PC-9 (cell line): ENCODE measurements at regions not wholly inside any gene's neighbourhood (a gene's known extent, or its start where the extent isn't known, plus 50 kb on each side); places are given as distances from the start of the nearest gene placed in this dataset.

Experiments used
- EZH2 ChIP-seq: fragments of 200-600 bp; sonication (generic); IDR thresholded peaks from 2 replicates; pipeline ENCODE4 v1.8.0; 2017; ENCODE audit warnings: antibody characterized with exemption, low read depth
- TF ChIP-seq, protein P1 (sequence below): fragments of 200-600 bp; sonication (generic); conservative IDR thresholded peaks from 2 replicates; pipeline ENCODE4 v1.6.1; 2017; ENCODE audit warnings: mixed run types, antibody characterized with exemption, mild to moderate bottlenecking, moderate library complexity

DNA sequence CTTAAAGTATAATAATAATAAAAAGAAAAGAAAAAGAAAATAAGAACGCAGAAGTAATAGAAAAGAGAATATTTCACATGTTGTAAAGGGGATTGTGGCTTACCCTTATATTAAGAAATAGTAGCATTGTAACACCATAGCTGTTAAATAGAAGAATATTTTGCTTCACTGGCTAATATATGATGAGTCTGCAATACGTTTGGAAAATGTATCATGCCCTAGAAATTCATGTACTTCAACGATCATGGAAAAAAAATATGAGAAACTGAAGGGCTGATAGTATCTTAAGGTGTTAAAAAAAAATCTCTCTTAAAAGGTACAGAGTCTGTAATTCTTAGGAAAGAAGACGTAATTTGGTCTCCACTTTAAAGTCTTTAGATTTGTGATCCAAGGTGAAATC, 1390.5 kb upstream of the ADGRL2 start:
- TF ChIP-seq, protein P1, sequence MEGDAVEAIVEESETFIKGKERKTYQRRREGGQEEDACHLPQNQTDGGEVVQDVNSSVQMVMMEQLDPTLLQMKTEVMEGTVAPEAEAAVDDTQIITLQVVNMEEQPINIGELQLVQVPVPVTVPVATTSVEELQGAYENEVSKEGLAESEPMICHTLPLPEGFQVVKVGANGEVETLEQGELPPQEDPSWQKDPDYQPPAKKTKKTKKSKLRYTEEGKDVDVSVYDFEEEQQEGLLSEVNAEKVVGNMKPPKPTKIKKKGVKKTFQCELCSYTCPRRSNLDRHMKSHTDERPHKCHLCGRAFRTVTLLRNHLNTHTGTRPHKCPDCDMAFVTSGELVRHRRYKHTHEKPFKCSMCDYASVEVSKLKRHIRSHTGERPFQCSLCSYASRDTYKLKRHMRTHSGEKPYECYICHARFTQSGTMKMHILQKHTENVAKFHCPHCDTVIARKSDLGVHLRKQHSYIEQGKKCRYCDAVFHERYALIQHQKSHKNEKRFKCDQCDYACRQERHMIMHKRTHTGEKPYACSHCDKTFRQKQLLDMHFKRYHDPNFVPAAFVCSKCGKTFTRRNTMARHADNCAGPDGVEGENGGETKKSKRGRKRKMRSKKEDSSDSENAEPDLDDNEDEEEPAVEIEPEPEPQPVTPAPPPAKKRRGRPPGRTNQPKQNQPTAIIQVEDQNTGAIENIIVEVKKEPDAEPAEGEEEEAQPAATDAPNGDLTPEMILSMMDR = no peak
- no peak for TF ChIP-seq EZH2
